H9 (cell line): ENCODE measurements at regions not wholly inside any gene's neighbourhood (a gene's known extent, or its start where the extent isn't known, plus 50 kb on each side); places are given as distances from the start of the nearest gene placed in this dataset.

Experiments used
- DNase-seq: peaks from one replicate; pipeline ENCODE4 v3.0.0-alpha.2; 2017
- H2AFZ ChIP-seq: one replicate; pipeline ENCODE4 v1.6.1; 2013; ENCODE audit warnings: mild to moderate bottlenecking, low read length, control low read depth, moderate library complexity
- H2AK5ac ChIP-seq: 2 replicates; pipeline ENCODE4 v1.6.1; 2013; ENCODE audit warnings: low read length, control low read depth, mixed read lengths; ENCODE audit not compliant: insufficient read length
- H2BK120ac ChIP-seq: one replicate; pipeline ENCODE4 v1.6.1; 2013; ENCODE audit warnings: low read depth, mild to moderate bottlenecking, low read length, control low read depth, inconsistent platforms; ENCODE audit not compliant: poor library complexity, severe bottlenecking
- H2BK12ac ChIP-seq: 2 replicates; pipeline ENCODE4 v1.6.1; 2013; ENCODE audit warnings: low read length, control low read depth, mixed read lengths, low read depth; ENCODE audit not compliant: insufficient read length
- H2BK15ac ChIP-seq: 2 replicates; pipeline ENCODE4 v1.6.1; 2013; ENCODE audit warnings: low read depth, low read length, control low read depth
- H2BK20ac ChIP-seq: one replicate; pipeline ENCODE4 v1.6.1; 2013; ENCODE audit warnings: low read depth, mild to moderate bottlenecking, low read length, control low read depth, inconsistent platforms; ENCODE audit not compliant: poor library complexity, severe bottlenecking
- H2BK5ac ChIP-seq: 2 replicates; pipeline ENCODE4 v1.6.1; 2013; ENCODE audit warnings: low read length, control low read depth, mixed read lengths; ENCODE audit not compliant: insufficient read length
- H3K14ac ChIP-seq: 2 replicates; pipeline ENCODE4 v1.6.1; 2013; ENCODE audit warnings: low read length, control low read depth; ENCODE audit not compliant: insufficient read depth
- H3K18ac ChIP-seq: 2 replicates; pipeline ENCODE4 v1.6.1; 2013; ENCODE audit warnings: low read depth, mild to moderate bottlenecking, mixed read lengths, low read length, control low read depth; ENCODE audit not compliant: insufficient read length
- H3K23ac ChIP-seq: 2 replicates; pipeline ENCODE4 v1.6.1; 2013; ENCODE audit warnings: low read length, control low read depth, mixed read lengths, low read depth; ENCODE audit not compliant: insufficient read length
- H3K23me2 ChIP-seq: 2 replicates; pipeline ENCODE4 v1.6.1; 2013; ENCODE audit warnings: low read depth, mild to moderate bottlenecking, mixed read lengths, low read length, control low read depth; ENCODE audit not compliant: insufficient read length, poor library complexity, severe bottlenecking
- H3K27ac ChIP-seq: 2 replicates; pipeline ENCODE4 v1.5.1; 2013; ENCODE audit warnings: low read length, control low read depth, mixed read lengths, low read depth; ENCODE audit not compliant: insufficient read length
- H3K27me3 ChIP-seq: 2 replicates; pipeline ENCODE4 v1.6.1; 2013; ENCODE audit warnings: low read length, control low read depth, inconsistent platforms; ENCODE audit not compliant: insufficient read depth
- H3K4ac ChIP-seq: 2 replicates; pipeline ENCODE4 v1.6.1; 2013; ENCODE audit warnings: low read depth, mild to moderate bottlenecking, control low read depth, inconsistent platforms, low read length, moderate library complexity
- H3K4me1 ChIP-seq: 2 replicates; pipeline ENCODE4 v1.6.1; 2013; ENCODE audit warnings: low read length, control low read depth, inconsistent platforms; ENCODE audit not compliant: insufficient read depth
- H3K4me2 ChIP-seq: 2 replicates; pipeline ENCODE4 v1.6.1; 2013; ENCODE audit warnings: low read length, control low read depth, mixed read lengths; ENCODE audit not compliant: insufficient read length, insufficient read depth
- H3K56ac ChIP-seq: 2 replicates; pipeline ENCODE4 v1.6.1; 2013; ENCODE audit warnings: low read depth, mild to moderate bottlenecking, mixed read lengths, low read length, control low read depth; ENCODE audit not compliant: insufficient read length
- H3K79me1 ChIP-seq: 2 replicates; pipeline ENCODE4 v1.6.1; 2013; ENCODE audit warnings: low read depth, mild to moderate bottlenecking, moderate library complexity, low read length, control low read depth, inconsistent platforms; ENCODE audit not compliant: insufficient read depth, poor library complexity, severe bottlenecking
- H3K79me2 ChIP-seq: 2 replicates; pipeline ENCODE4 v1.6.1; 2013; ENCODE audit warnings: low read length, control low read depth, inconsistent platforms; ENCODE audit not compliant: insufficient read depth
- H3K9ac ChIP-seq: 2 replicates; pipeline ENCODE4 v1.6.1; 2013; ENCODE audit warnings: low read length, control low read depth, mixed read lengths; ENCODE audit not compliant: insufficient read length; ENCODE audit errors: extremely low read depth
- H3K9me3 ChIP-seq: one replicate; pipeline ENCODE4 v1.6.1; 2013; ENCODE audit warnings: low read depth, low read length, inconsistent platforms; ENCODE audit not compliant: control insufficient read depth
- H3T11ph ChIP-seq: one replicate; pipeline ENCODE4 v1.6.1; 2013; ENCODE audit warnings: mild to moderate bottlenecking, low read length, control low read depth, inconsistent platforms
- H4K20me1 ChIP-seq: one replicate; pipeline ENCODE4 v1.6.1; 2013; ENCODE audit not compliant: control insufficient read depth, insufficient read length, insufficient read depth
- H4K5ac ChIP-seq: 2 replicates; pipeline ENCODE4 v1.6.1; 2013; ENCODE audit warnings: low read depth, mild to moderate bottlenecking, mixed read lengths, low read length, control low read depth; ENCODE audit not compliant: insufficient read length
- H4K8ac ChIP-seq: replicated peaks from 2 replicates; pipeline ENCODE4 v1.6.1; 2013; ENCODE audit warnings: low read length, control low read depth, mixed read lengths, low read depth; ENCODE audit not compliant: insufficient read length
- H4K91ac ChIP-seq: 2 replicates; pipeline ENCODE4 v1.6.1; 2013; ENCODE audit warnings: low read depth, mild to moderate bottlenecking, moderate library complexity, mixed read lengths, low read length, control low read depth; ENCODE audit not compliant: insufficient read length
- H3K27ac Mint-ChIP-seq, 3 experiments: 2 replicates in 2 of 3; 3 replicates in 1 of 3; pipeline ENCODE4 v1.8.0; 2020 to 2021; ENCODE audit warnings: mixed read lengths in 3 of 3, mild to moderate bottlenecking in 1 of 3, moderate library complexity in 1 of 3
- H3K27me3 Mint-ChIP-seq: 2 replicates; pipeline ENCODE4 v1.8.0; 2021; ENCODE audit warnings: low read depth, mild to moderate bottlenecking, moderate library complexity, mixed read lengths
- H3K36me3 Mint-ChIP-seq, 3 experiments: 2 replicates in 2 of 3; 3 replicates in 1 of 3; pipeline ENCODE4 v1.8.0; 2020 to 2021; ENCODE audit warnings: low read depth in 3 of 3, mixed read lengths in 3 of 3; ENCODE audit not compliant: insufficient read depth in 1 of 3
- H3K4me1 Mint-ChIP-seq, 2 experiments: 2 replicates each; pipeline ENCODE4 v1.8.0; 2020; ENCODE audit warnings: mixed read lengths in 2 of 2
- H3K4me3 Mint-ChIP-seq, 2 experiments: 2 replicates in 1 of 2; 3 replicates in 1 of 2; pipeline ENCODE4 v1.8.0; 2020 to 2021; ENCODE audit warnings: mild to moderate bottlenecking in 2 of 2, mixed read lengths in 2 of 2, moderate library complexity in 1 of 2
- H3K9me3 Mint-ChIP-seq, 2 experiments: 2 replicates in 1 of 2; 3 replicates in 1 of 2; pipeline ENCODE4 v1.8.0; 2020; ENCODE audit warnings: mild to moderate bottlenecking in 2 of 2, mixed read lengths in 2 of 2, moderate library complexity in 1 of 2
- WGBS: extraction: QIAGEN DNeasy Blood & Tissue Kit; methylation state at CpG from one replicate; pipeline ENCODE4 v1.1.7; 2013; ENCODE audit warnings: missing lambda C conversion rate, low lambda C conversion rate, mixed read lengths; ENCODE audit not compliant: insufficient read length; ENCODE audit errors: extremely low coverage; 5-methylcytosine and 5-hydroxymethylcytosine counted together
- TF ChIP-seq, protein P1 (sequence below): fragments of 200-600 bp; sonication (generic); conservative IDR thresholded peaks from 3 replicates; pipeline ENCODE4 v1.8.0; 2021; ENCODE audit warnings: antibody characterized with exemption, mild to moderate bottlenecking

DNA sequence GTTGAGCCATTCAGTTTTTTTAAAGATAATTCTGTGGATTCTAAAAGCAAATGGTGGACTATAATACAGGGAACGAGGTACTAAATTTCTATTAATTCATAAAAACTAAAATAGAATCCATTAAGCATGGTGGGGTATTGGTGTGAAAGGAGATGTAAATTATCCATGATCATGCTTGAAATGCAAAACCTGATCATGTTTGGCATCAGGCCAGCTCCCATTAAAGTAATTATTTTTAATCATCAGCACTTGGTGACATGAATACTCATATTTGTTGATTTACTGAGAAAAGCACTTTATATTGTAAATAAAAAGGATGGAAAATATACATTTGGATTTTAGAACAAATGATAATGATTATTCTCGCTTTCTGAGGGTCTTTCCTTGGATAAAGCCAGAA is 232.3 kb upstream of the MEIS1 start:
- no peak overlapping the region for H3K4me3 Mint-ChIP-seq
- Histone ChIP-seq H3K9me3 (peaks cover 17% of the 10 kb centered on the region), H3K79me1 (no peaks in the 10 kb centered on the region), H3T11ph (no peak overlapping the region), H4K91ac (no peak overlapping the region), H2BK15ac (no peak overlapping the region), H2BK20ac (no peak overlapping the region), H4K8ac (no peak overlapping the region), H2BK12ac (no peak overlapping the region), H3K14ac (no peak overlapping the region), H3K4me1 (no peaks in the 10 kb centered on the region), H3K27ac (no peak overlapping the region), H4K5ac (no peak overlapping the region), H2AK5ac (no peak overlapping the region), H3K18ac (no peak overlapping the region), H3K23ac (no peak overlapping the region), H3K4ac (no peak overlapping the region), H3K27me3 (no peaks in the 10 kb centered on the region), H3K4me2 (no peak overlapping the region), H2BK5ac (no peak overlapping the region), H3K56ac (no peak overlapping the region), H2BK120ac (no peak overlapping the region), H3K79me2 (no peaks in the 10 kb centered on the region), H3K9ac (no peak overlapping the region), H2AFZ (no peak overlapping the region), H4K20me1 (no peaks in the 10 kb centered on the region), H3K23me2 (no peaks in the 10 kb centered on the region)
- WGBS: no CpG with 5 or more reads among the region's 2 CpGs
- 0 out of 2 replicates have a peak, but pooled peaks cover 2% of the 10 kb centered on the region for H3K27me3 Mint-ChIP-seq
- H3K27ac Mint-ChIP-seq: no peak overlapping the region
- H3K9me3 Mint-ChIP-seq: peaks cover 15 to 23% of the 10 kb centered on the region in 2 experiments
- TF ChIP-seq, protein P1, sequence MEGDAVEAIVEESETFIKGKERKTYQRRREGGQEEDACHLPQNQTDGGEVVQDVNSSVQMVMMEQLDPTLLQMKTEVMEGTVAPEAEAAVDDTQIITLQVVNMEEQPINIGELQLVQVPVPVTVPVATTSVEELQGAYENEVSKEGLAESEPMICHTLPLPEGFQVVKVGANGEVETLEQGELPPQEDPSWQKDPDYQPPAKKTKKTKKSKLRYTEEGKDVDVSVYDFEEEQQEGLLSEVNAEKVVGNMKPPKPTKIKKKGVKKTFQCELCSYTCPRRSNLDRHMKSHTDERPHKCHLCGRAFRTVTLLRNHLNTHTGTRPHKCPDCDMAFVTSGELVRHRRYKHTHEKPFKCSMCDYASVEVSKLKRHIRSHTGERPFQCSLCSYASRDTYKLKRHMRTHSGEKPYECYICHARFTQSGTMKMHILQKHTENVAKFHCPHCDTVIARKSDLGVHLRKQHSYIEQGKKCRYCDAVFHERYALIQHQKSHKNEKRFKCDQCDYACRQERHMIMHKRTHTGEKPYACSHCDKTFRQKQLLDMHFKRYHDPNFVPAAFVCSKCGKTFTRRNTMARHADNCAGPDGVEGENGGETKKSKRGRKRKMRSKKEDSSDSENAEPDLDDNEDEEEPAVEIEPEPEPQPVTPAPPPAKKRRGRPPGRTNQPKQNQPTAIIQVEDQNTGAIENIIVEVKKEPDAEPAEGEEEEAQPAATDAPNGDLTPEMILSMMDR: no peak
- H3K4me1 Mint-ChIP-seq: peaks cover 2 to 3% of the 10 kb centered on the region in 2 experiments; a peak in 2 of 4 replicates
- peaks cover 6 to 23% (median 20%) of the 10 kb centered on the region in 3 experiments for H3K36me3 Mint-ChIP-seq
- no peak for DNase-seq
